ENCODE measurements at regions not wholly inside any gene's neighbourhood (a gene's known extent, or its start where the extent isn't known, plus 50 kb on each side); places are given as distances from the start of the nearest gene placed in this dataset.
"Not testable (repeated sequence)": the region's sequence is repeated elsewhere in the genome, so short reads cannot be mapped to it uniquely, and the experiment has no call there.

GRCh38 chr1:213541641-213542040 lies 446.1 kb upstream of the PROX1 start:
- DNase-seq, result no peak

GRCh38 chr1:213545181-213545580 lies 442.6 kb upstream of the PROX1 start:
- not testable (repeated sequence) for DNase-seq

GRCh38 chr1:213549982-213550381 lies 437.8 kb upstream of the PROX1 start:
- DNase-seq, result no peak

- DNase-seq, result no peak
Measured at GRCh38 chr1:213550804-213551203, 437.0 kb upstream of the PROX1 start.

- no peak for DNase-seq
Measured at GRCh38 chr1:213552045-213552444, 435.7 kb upstream of the PROX1 start.

- DNase-seq, result no peak
Measured at GRCh38 chr1:213560226-213560625, 427.5 kb upstream of the PROX1 start.

GRCh38 chr1:213561870-213562269 lies 425.9 kb upstream of the PROX1 start:
- DNase-seq, result no peak

GRCh38 chr1:213564215-213564659 lies 423.5 kb upstream of the PROX1 start:
- DNase-seq, result no peak

- DNase-seq, result peak; percentile 97
Measured at GRCh38 chr1:213568929-213569815, 418.6 kb upstream of the PROX1 start.

- no peak for DNase-seq
Measured at GRCh38 chr1:213569816-213570150, 418.0 kb upstream of the PROX1 start.

- DNase-seq, result no peak
Measured at GRCh38 chr1:213570487-213570886, 417.3 kb upstream of the PROX1 start.

GRCh38 chr1:213571419-213571818 lies 416.4 kb upstream of the PROX1 start:
- no peak for DNase-seq

- no peak for DNase-seq
Measured at GRCh38 chr1:213571843-213572242, 415.9 kb upstream of the PROX1 start.

- DNase-seq, result peak; percentile 15
Measured at GRCh38 chr1:213572912-213573647, 414.7 kb upstream of the PROX1 start.

GRCh38 chr1:213573648-213574009 lies 414.1 kb upstream of the PROX1 start:
- no peak for DNase-seq

GRCh38 chr1:213582976-213583567 lies 404.7 kb upstream of the PROX1 start:
- peak; percentile 30 for DNase-seq

GRCh38 chr1:213584272-213584671 lies 403.5 kb upstream of the PROX1 start:
- no peak for DNase-seq

GRCh38 chr1:213585402-213585801 lies 402.4 kb upstream of the PROX1 start:
- DNase-seq, result no peak

- no peak for DNase-seq
Measured at GRCh38 chr1:213585959-213586586, 401.7 kb upstream of the PROX1 start.

GRCh38 chr1:213586587-213586972 lies 401.2 kb upstream of the PROX1 start:
- no peak for DNase-seq

- no peak for DNase-seq
Measured at GRCh38 chr1:213596729-213597128, 391.0 kb upstream of the PROX1 start.

- DNase-seq, result no peak
Measured at GRCh38 chr1:213598263-213598662, 389.5 kb upstream of the PROX1 start.

GRCh38 chr1:213600879-213601278 lies 386.9 kb upstream of the PROX1 start:
- DNase-seq, result no peak

Data from DMS153 (cell line).